Mononuclear cell (primary cell): ENCODE measurements at regions not wholly inside any gene's neighbourhood (a gene's known extent, or its start where the extent isn't known, plus 50 kb on each side); places are given as distances from the start of the nearest gene placed in this dataset.

ENCODE experiments used
- H3K27me3 ChIP-seq: 2 replicates; pipeline ENCODE4 v1.6.0; 2011; ENCODE audit warnings: low read length, control low read depth; ENCODE audit not compliant: insufficient read depth
- H3K4me1 ChIP-seq: 2 replicates; pipeline ENCODE4 v1.5.1; 2011; ENCODE audit warnings: mild to moderate bottlenecking, low read length, control low read depth; ENCODE audit not compliant: insufficient read depth
- H3K4me3 ChIP-seq: 2 replicates; pipeline ENCODE4 v1.5.1; 2011; ENCODE audit warnings: mild to moderate bottlenecking, low read length, moderate library complexity
- H3K9me3 ChIP-seq: 2 replicates; pipeline ENCODE4 v1.5.1; 2011; ENCODE audit warnings: low read depth, mild to moderate bottlenecking, control low read depth, low read length

GRCh38 chr5:176739461-176740051 is 70.8 kb upstream of the UNC5A start:
- H3K4me1 ChIP-seq: peaks cover 7% of the 10 kb centered on the region
- no peaks in the 10 kb centered on the region for H3K9me3 ChIP-seq
- H3K27me3 ChIP-seq: peaks cover 42% of the 10 kb centered on the region
- H3K4me3 ChIP-seq: no peak overlapping the region

GRCh38 chr5:176740131-176740701 is 70.1 kb upstream of the UNC5A start:
- H3K4me1 ChIP-seq: peaks cover 7% of the 10 kb centered on the region
- H3K4me3 ChIP-seq: no peak overlapping the region
- H3K27me3 ChIP-seq: peaks cover 49% of the 10 kb centered on the region
- H3K9me3 ChIP-seq: no peaks in the 10 kb centered on the region

- Histone ChIP-seq H3K9me3 (no peaks in the 10 kb centered on the region), H3K4me3 (no peak overlapping the region), H3K4me1 (peaks cover 11% of the 10 kb centered on the region), H3K27me3 (peaks cover 55% of the 10 kb centered on the region)
Measured at GRCh38 chr5:176740702-176741496, 69.5 kb upstream of the UNC5A start.

GRCh38 chr5:176741561-176742211 is 68.7 kb upstream of the UNC5A start:
- Histone ChIP-seq H3K27me3 (peaks cover 62% of the 10 kb centered on the region), H3K4me1 (peaks cover 17% of the 10 kb centered on the region), H3K4me3 (no peak overlapping the region)

GRCh38 chr5:176742246-176743105 is 67.9 kb upstream of the UNC5A start:
- H3K4me3 ChIP-seq: no peak overlapping the region
- peaks cover 17% of the 10 kb centered on the region for H3K4me1 ChIP-seq
- peaks cover 69% of the 10 kb centered on the region for H3K27me3 ChIP-seq
- H3K9me3 ChIP-seq: no peaks in the 10 kb centered on the region

More at GRCh38 chr5:176741561-176742211, 68.7 kb upstream of the UNC5A start:
- H3K9me3 ChIP-seq: no peaks in the 10 kb centered on the region

GRCh38 chr5:176743136-176743861 is 67.1 kb upstream of the UNC5A start:
- Histone ChIP-seq H3K4me3 (no peak overlapping the region), H3K4me1 (peaks cover 17% of the 10 kb centered on the region), H3K9me3 (no peaks in the 10 kb centered on the region), H3K27me3 (peaks cover 72% of the 10 kb centered on the region)

GRCh38 chr5:176743868-176744583 is 66.3 kb upstream of the UNC5A start:
- Histone ChIP-seq H3K27me3 (peaks cover 70% of the 10 kb centered on the region), H3K4me3 (no peak overlapping the region), H3K9me3 (no peaks in the 10 kb centered on the region), H3K4me1 (peaks cover 17% of the 10 kb centered on the region)

- no peaks in the 10 kb centered on the region for H3K9me3 ChIP-seq
- H3K4me1 ChIP-seq: peaks cover 17% of the 10 kb centered on the region
- H3K4me3 ChIP-seq: no peak overlapping the region
- peaks cover 65% of the 10 kb centered on the region for H3K27me3 ChIP-seq
Measured at GRCh38 chr5:176744584-176744965, 65.8 kb upstream of the UNC5A start.

- peaks cover 17% of the 10 kb centered on the region for H3K4me1 ChIP-seq
- H3K27me3 ChIP-seq: peaks cover 69% of the 10 kb centered on the region
- no peaks in the 10 kb centered on the region for H3K9me3 ChIP-seq
Measured at GRCh38 chr5:176747670-176748072, 62.7 kb upstream of the UNC5A start.

GRCh38 chr5:176748073-176748966 is 62.0 kb upstream of the UNC5A start:
- Histone ChIP-seq H3K27me3 (peaks cover 69% of the 10 kb centered on the region), H3K4me3 (no peak overlapping the region), H3K4me1 (peaks cover 17% of the 10 kb centered on the region), H3K9me3 (no peaks in the 10 kb centered on the region)

More at GRCh38 chr5:176747670-176748072, 62.7 kb upstream of the UNC5A start:
- H3K4me3 ChIP-seq: no peak overlapping the region

GRCh38 chr5:176748967-176749935 is 61.1 kb upstream of the UNC5A start:
- H3K4me1 ChIP-seq: peaks cover 11% of the 10 kb centered on the region
- H3K9me3 ChIP-seq: no peaks in the 10 kb centered on the region
- H3K27me3 ChIP-seq: peaks cover 61% of the 10 kb centered on the region

GRCh38 chr5:176750144-176750543 is 60.2 kb upstream of the UNC5A start:
- H3K4me1 ChIP-seq: peaks cover 10% of the 10 kb centered on the region
- no peaks in the 10 kb centered on the region for H3K9me3 ChIP-seq
- peaks cover 58% of the 10 kb centered on the region for H3K27me3 ChIP-seq
- no peak overlapping the region for H3K4me3 ChIP-seq

More at GRCh38 chr5:176748967-176749935, 61.1 kb upstream of the UNC5A start:
- H3K4me3 ChIP-seq: no peak overlapping the region
